ENCODE measurements at regions not wholly inside any gene's neighbourhood (a gene's known extent, or its start where the extent isn't known, plus 50 kb on each side); places are given as distances from the start of the nearest gene placed in this dataset.

GRCh38 chr3:117510396-117510795, 800.8 kb downstream of the TUSC7 start:
- no peak for DNase-seq
- no peak for TF ChIP-seq CTCF (IDR thresholded peaks at IDR 0.05; ENCODE audit: unreplicated experiment)
- no TSS peak for BruUV-seq (replicated peaks)
- Mint-ChIP-seq H3K9me3 (ENCODE audit: low read depth, unreplicated experiment) (no peaks in the 10 kb centered on the region), H3K36me3 (ENCODE audit: insufficient read depth, unreplicated experiment) (no peaks in the 10 kb centered on the region), H3K4me1 (ENCODE audit: low read depth, unreplicated experiment) (no peaks in the 10 kb centered on the region), H3K27me3 (ENCODE audit: unreplicated experiment) (peaks cover 12% of the 10 kb centered on the region), H3K27ac (ENCODE audit: unreplicated experiment) (no peak overlapping the region), H3K4me3 (ENCODE audit: low read depth, unreplicated experiment) (no peak overlapping the region)
- CTCF ChIA-PET: no interaction called here
- intact Hi-C loops (cut with micrococcal nuclease; ENCODE audit: unreplicated experiment): no loop called here

GRCh38 chr3:117512975-117513374, 803.4 kb downstream of the TUSC7 start:
- no peaks in the 10 kb centered on the region for H3K9me3 Mint-ChIP-seq (ENCODE audit: low read depth, unreplicated experiment)
- DNase-seq: no peak
- CTCF ChIA-PET: no interaction called here
- H3K4me1 Mint-ChIP-seq (ENCODE audit: low read depth, unreplicated experiment): no peaks in the 10 kb centered on the region
- no peaks in the 10 kb centered on the region for H3K36me3 Mint-ChIP-seq (ENCODE audit: insufficient read depth, unreplicated experiment)
- no peak for TF ChIP-seq CTCF (IDR thresholded peaks at IDR 0.05; ENCODE audit: unreplicated experiment)
- H3K27me3 Mint-ChIP-seq (ENCODE audit: unreplicated experiment): no peaks in the 10 kb centered on the region
- intact Hi-C loops (cut with micrococcal nuclease; ENCODE audit: unreplicated experiment): no loop called here
- no peak overlapping the region for H3K4me3 Mint-ChIP-seq (ENCODE audit: low read depth, unreplicated experiment)
- no peak overlapping the region for H3K27ac Mint-ChIP-seq (ENCODE audit: unreplicated experiment)
- no TSS peak for BruUV-seq (replicated peaks)

GRCh38 chr3:117515309-117515708, 805.7 kb downstream of the TUSC7 start:
- H3K27ac Mint-ChIP-seq (ENCODE audit: unreplicated experiment): no peak overlapping the region
- CTCF ChIA-PET: no interaction called here
- no peak for TF ChIP-seq CTCF (IDR thresholded peaks at IDR 0.05; ENCODE audit: unreplicated experiment)
- DNase-seq: no peak
- no peaks in the 10 kb centered on the region for H3K9me3 Mint-ChIP-seq (ENCODE audit: low read depth, unreplicated experiment)
- no peaks in the 10 kb centered on the region for H3K36me3 Mint-ChIP-seq (ENCODE audit: insufficient read depth, unreplicated experiment)
- intact Hi-C loops (cut with micrococcal nuclease; ENCODE audit: unreplicated experiment): no loop called here
- no peak overlapping the region for H3K4me3 Mint-ChIP-seq (ENCODE audit: low read depth, unreplicated experiment)
- BruUV-seq (replicated peaks): no TSS peak
- H3K4me1 Mint-ChIP-seq (ENCODE audit: low read depth, unreplicated experiment): no peaks in the 10 kb centered on the region
- no peaks in the 10 kb centered on the region for H3K27me3 Mint-ChIP-seq (ENCODE audit: unreplicated experiment)

- intact Hi-C loops (cut with micrococcal nuclease; ENCODE audit: unreplicated experiment): no loop called here
- no peaks in the 10 kb centered on the region for H3K36me3 Mint-ChIP-seq (ENCODE audit: insufficient read depth, unreplicated experiment)
- no peaks in the 10 kb centered on the region for H3K4me1 Mint-ChIP-seq (ENCODE audit: low read depth, unreplicated experiment)
- H3K27me3 Mint-ChIP-seq (ENCODE audit: unreplicated experiment): no peaks in the 10 kb centered on the region
- CTCF ChIA-PET: interaction anchor here (0.6 to 0.7 kb wide), 2 partner anchors 224 to 1152 kb away, joined by 5 to 8 read pairs; no protein-coding TSS in a partner anchor
- H3K9me3 Mint-ChIP-seq (ENCODE audit: low read depth, unreplicated experiment): no peaks in the 10 kb centered on the region
- no TSS peak for BruUV-seq (replicated peaks)
- no peak overlapping the region for H3K4me3 Mint-ChIP-seq (ENCODE audit: low read depth, unreplicated experiment)
- no peak overlapping the region for H3K27ac Mint-ChIP-seq (ENCODE audit: unreplicated experiment)
- TF ChIP-seq CTCF (IDR thresholded peaks at IDR 0.05; ENCODE audit: unreplicated experiment): no peak
- DNase-seq: no peak
Observed at GRCh38 chr3:117518364-117518763, 808.8 kb downstream of the TUSC7 start.

GRCh38 chr3:117519776-117520175, 810.2 kb downstream of the TUSC7 start:
- BruUV-seq (replicated peaks): no TSS peak
- Mint-ChIP-seq H3K27ac (ENCODE audit: unreplicated experiment) (no peak overlapping the region), H3K36me3 (ENCODE audit: insufficient read depth, unreplicated experiment) (no peaks in the 10 kb centered on the region), H3K4me3 (ENCODE audit: low read depth, unreplicated experiment) (no peak overlapping the region), H3K9me3 (ENCODE audit: low read depth, unreplicated experiment) (no peaks in the 10 kb centered on the region), H3K27me3 (ENCODE audit: unreplicated experiment) (no peaks in the 10 kb centered on the region), H3K4me1 (ENCODE audit: low read depth, unreplicated experiment) (no peaks in the 10 kb centered on the region)
- CTCF ChIA-PET: no interaction called here
- intact Hi-C loops (cut with micrococcal nuclease; ENCODE audit: unreplicated experiment): no loop called here
- TF ChIP-seq CTCF (IDR thresholded peaks at IDR 0.05; ENCODE audit: unreplicated experiment): no peak
- DNase-seq: no peak
